ENCODE measurements at regions not wholly inside any gene's neighbourhood (a gene's known extent, or its start where the extent isn't known, plus 50 kb on each side); places are given as distances from the start of the nearest gene placed in this dataset.

DNA sequence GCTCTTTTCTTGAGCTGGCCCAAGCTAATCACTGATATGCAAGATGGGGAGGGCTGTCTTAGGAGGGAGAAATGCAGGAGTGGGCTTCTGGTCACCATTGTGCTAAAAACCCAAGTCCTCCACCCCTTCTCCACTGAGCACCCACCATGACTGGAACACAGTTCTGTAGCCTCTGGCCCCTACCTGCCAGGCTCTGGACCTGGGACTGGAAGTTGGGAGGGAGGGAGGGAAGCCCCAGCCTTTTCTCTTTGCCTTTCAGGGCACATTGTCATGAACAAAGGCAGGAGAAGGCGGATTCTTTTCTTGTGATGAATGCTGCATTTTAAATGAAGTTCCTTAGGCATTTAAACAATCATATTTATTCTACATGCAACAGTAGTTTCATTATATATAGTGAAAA lies 559.1 kb upstream of the TRPC7 start:
- no peak for TF ChIP-seq CTCF (IDR thresholded peaks at IDR 0.05; ENCODE audit: low read depth, low read length)
- Histone ChIP-seq H3K27me3 (ENCODE audit: control insufficient read depth, insufficient read depth, low read length) (no peaks in the 10 kb centered on the region), H3K27ac (ENCODE audit: low read depth, low read length) (no peak overlapping the region), H3K4me3 (ENCODE audit: low read depth, low read length) (no peak overlapping the region), H3K9me3 (ENCODE audit: control insufficient read depth, insufficient read depth, low read length) (no peaks in the 10 kb centered on the region; the same call in none of the 2 replicates)
- POLR2A ChIA-PET: no interaction called here
- CTCF ChIA-PET: no interaction called here
- DNase-seq (ENCODE audit: low read depth, low spot score): no peak

GRCh38 chr5:136910625-136911024 lies 545.3 kb upstream of the TRPC7 start:
- POLR2A ChIA-PET: no interaction called here
- Histone ChIP-seq H3K9me3 (ENCODE audit: control insufficient read depth, insufficient read depth, low read length) (peaks cover 2% of the 10 kb centered on the region; the same call in 1 of the 2 replicates), H3K27ac (ENCODE audit: low read depth, low read length) (no peak overlapping the region), H3K4me3 (ENCODE audit: low read depth, low read length) (no peak overlapping the region), H3K27me3 (ENCODE audit: control insufficient read depth, insufficient read depth, low read length) (no peaks in the 10 kb centered on the region)
- no peak for DNase-seq (ENCODE audit: low read depth, low spot score)
- CTCF ChIA-PET: no interaction called here
- TF ChIP-seq CTCF (IDR thresholded peaks at IDR 0.05; ENCODE audit: low read depth, low read length): no peak

- no peak overlapping the region for H3K27ac ChIP-seq (ENCODE audit: low read depth, low read length)
- no peak for TF ChIP-seq CTCF (IDR thresholded peaks at IDR 0.05; ENCODE audit: low read depth, low read length)
- H3K4me3 ChIP-seq (ENCODE audit: low read depth, low read length): no peak overlapping the region
- ChIA-PET POLR2A (no interaction called here), CTCF (no interaction called here)
- no peak for DNase-seq (ENCODE audit: low read depth, low spot score)
- no peaks in the 10 kb centered on the region for H3K27me3 ChIP-seq (ENCODE audit: control insufficient read depth, insufficient read depth, low read length)
- peaks cover 2% of the 10 kb centered on the region; the same call in 1 of the 2 replicates for H3K9me3 ChIP-seq (ENCODE audit: control insufficient read depth, insufficient read depth, low read length)
Measured at GRCh38 chr5:136909906-136910305, 544.6 kb upstream of the TRPC7 start.

GRCh38 chr5:136907371-136907770 lies 542.0 kb upstream of the TRPC7 start:
- Histone ChIP-seq H3K4me3 (ENCODE audit: low read depth, low read length) (no peak overlapping the region), H3K9me3 (ENCODE audit: control insufficient read depth, insufficient read depth, low read length) (peaks cover 2% of the 10 kb centered on the region; the same call in 1 of the 2 replicates), H3K27ac (ENCODE audit: low read depth, low read length) (no peak overlapping the region), H3K27me3 (ENCODE audit: control insufficient read depth, insufficient read depth, low read length) (no peaks in the 10 kb centered on the region)
- no peak for DNase-seq (ENCODE audit: low read depth, low spot score)
- no peak for TF ChIP-seq CTCF (IDR thresholded peaks at IDR 0.05; ENCODE audit: low read depth, low read length)
- ChIA-PET CTCF (no interaction called here), POLR2A (no interaction called here)

GRCh38 chr5:136906545-136906944 lies 541.2 kb upstream of the TRPC7 start:
- TF ChIP-seq CTCF (IDR thresholded peaks at IDR 0.05; ENCODE audit: low read depth, low read length): no peak
- H3K9me3 ChIP-seq (ENCODE audit: control insufficient read depth, insufficient read depth, low read length): peaks cover 2% of the 10 kb centered on the region; the same call in 1 of the 2 replicates
- ChIA-PET POLR2A (no interaction called here), CTCF (no interaction called here)
- H3K27ac ChIP-seq (ENCODE audit: low read depth, low read length): no peak overlapping the region
- H3K4me3 ChIP-seq (ENCODE audit: low read depth, low read length): no peak overlapping the region
- no peak for DNase-seq (ENCODE audit: low read depth, low spot score)
- no peaks in the 10 kb centered on the region for H3K27me3 ChIP-seq (ENCODE audit: control insufficient read depth, insufficient read depth, low read length)
